8988T (cell line): ENCODE measurements at regions not wholly inside any gene's neighbourhood (a gene's known extent, or its start where the extent isn't known, plus 50 kb on each side); places are given as distances from the start of the nearest gene placed in this dataset.
"Not testable (repeated sequence)": the region's sequence is repeated elsewhere in the genome, so short reads cannot be mapped to it uniquely, and the experiment has no call there.

ENCODE experiments used
- DNase-seq: peaks from one replicate; pipeline ENCODE4 v3.0.0; 2011

DNA sequence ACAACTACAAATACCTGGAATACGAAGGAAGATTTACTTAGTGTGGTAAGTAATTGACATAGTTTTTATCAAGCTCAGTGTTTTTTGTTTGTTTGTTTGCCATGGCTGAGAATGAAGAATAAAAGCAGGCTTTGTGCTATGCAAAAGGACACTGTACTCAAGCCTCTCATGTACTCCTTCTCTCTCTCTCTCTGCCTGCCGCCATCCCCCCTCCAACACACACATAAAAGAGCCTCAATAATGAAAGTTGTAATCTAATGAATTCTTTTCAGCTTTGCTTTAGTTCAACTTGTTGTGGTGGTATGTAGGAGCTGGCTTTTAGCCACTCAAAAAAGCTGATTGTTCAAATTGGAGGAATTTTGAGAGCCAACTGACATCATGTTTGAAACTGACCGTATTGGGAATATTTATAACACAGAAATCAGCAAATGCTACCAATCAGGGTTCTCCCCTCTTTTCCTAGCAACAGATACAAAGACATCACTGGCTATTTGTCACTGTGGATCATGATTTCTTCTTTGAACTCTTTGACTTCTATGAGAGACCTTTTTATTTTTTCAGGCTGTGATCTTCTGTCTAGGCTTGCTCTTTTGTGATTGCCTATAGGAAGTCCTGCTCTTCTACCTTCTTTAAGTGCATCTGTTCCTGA is 1148.8 kb downstream of the RAPGEF2 start:
- no peak for DNase-seq

DNA sequence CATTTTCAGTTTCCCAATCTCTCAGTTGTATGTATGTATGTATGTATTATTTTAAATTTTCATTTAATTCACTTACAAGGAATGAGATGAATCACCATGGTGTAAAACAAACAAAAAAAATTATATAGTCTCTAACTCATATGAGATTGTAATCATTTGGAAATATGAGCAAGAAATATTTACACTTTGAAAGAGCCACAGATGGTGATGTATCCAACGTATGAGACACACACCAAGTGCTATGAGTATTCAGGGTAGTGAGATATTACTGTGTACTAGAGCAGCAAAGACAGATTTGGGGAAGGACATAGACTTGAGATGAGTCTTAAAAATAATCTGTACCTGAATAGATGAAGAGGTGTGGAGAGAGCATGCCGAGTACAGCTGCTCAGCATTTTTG is 1154.4 kb downstream of the RAPGEF2 start:
- DNase-seq: no peak

DNA sequence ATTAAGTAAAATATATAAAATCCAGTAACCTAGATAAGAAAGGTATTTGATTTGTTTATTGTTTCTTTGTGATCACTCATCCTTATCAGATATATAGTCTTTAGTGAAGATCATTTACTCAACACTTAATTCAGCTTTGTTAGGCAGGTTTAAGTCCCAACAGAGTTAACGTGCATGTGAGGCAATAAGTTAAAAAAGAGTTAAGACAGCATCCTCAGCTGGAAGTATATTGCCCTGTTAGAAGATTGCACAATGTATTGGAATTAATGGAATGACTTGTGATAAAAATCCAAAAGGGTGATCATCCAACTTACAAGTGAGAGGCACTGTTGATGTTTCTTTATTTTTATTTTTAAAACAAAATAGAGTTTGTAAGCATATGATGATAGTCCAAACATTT is 1162.1 kb downstream of the RAPGEF2 start:
- no peak for DNase-seq

DNA sequence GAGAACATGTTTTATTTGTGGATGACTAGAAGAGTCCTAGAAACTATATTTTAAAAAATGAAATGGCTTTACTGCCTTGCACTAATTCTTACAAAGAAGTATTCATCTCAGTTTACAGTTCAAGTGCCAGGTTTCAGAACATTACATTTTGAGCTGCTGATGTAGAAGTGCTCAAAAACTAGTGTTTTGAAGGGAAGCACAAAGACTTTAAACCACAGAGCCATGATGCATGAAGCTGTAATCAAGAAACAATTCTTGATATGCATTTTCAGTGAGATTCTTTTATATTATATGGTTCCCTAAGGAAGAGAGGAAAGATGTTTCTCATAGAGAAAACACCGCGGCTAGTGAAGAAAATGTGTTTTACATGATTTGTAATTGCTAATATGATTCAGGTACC is 1163.0 kb downstream of the RAPGEF2 start:
- DNase-seq: no peak

DNA sequence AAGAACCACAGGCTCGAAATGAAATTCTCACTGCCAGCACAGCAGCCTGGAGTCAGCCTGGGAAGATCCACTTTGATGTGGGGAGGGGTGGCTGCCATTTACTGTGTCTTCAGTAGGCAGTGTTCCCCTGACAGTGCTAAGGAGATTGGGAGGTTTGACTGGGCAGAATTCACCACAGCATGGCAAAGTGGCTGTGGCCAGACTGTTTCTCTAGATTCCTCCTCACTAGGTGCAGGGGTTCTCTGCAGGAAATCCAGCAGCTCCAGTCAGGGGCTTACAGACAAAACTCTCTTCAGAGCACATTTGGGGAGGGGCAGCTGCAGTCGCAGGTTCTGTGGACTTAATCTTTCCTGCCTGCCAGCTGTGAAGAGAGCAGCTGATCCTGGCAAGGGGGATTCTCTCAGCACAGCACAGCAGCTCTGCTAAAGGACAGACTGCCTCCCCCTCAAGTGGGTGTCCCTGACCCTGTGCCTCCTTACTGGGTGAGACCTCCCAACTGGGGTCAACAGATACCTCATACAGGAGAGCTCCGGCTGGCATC is 1174.0 kb downstream of the RAPGEF2 start:
- no peak for DNase-seq

DNA sequence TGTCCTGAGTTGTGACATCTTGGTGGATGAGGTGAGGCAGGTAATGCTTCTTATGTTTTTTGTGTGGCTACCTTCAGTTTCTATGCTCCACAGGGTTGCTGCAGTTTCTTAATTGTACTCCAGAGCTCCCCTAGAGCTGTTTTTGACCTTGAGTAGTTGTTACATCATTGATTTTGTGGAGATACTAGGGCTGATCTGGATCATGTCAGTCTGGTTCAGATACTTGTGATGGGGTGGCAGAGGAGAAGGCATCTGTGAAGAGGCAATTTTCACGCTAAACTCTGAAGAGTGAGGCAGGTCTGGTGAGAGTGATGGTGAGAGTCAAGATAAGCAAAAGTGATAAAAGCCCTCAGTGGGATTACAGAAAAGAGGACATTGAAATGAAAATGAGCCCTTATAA is 1180.2 kb downstream of the RAPGEF2 start:
- DNase-seq: no peak

DNA sequence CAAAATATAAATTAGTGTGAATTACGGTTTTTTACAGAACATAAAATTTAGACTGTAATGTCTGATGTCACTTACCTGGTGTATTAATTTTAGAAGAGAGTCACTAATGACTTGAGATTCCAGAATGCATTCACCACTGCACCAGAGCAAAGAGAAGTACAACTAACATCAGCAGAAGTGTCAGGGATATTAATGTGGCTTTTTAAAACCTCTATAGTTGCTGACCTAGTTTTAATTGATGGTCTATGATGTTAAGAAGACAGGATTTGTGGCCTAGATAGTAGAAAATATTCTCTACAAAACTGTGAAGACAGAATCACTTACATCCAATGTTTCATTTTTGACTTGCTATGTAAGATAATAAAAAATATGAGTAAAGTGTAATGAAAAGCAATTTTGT is 1181.6 kb downstream of the RAPGEF2 start:
- no peak for DNase-seq

DNA sequence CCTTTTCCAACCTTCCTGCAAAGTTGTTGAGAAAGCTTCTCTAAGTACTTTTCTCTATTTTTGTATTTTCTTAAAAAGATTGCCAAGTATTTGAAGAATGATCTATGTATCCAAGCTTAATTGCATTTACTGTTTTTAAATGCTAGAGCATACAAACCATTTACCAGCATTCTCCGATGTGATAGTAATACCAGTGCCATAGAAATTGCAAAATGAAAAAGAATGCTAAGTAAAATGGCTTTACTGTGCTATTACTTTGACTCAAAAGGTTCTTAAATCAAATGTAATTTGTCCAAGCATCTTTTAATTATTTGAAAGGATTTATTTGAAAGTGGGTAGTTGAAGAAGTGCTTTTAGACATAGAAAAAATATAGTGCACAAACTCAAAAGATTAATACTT is 1183.2 kb downstream of the RAPGEF2 start:
- no peak for DNase-seq

DNA sequence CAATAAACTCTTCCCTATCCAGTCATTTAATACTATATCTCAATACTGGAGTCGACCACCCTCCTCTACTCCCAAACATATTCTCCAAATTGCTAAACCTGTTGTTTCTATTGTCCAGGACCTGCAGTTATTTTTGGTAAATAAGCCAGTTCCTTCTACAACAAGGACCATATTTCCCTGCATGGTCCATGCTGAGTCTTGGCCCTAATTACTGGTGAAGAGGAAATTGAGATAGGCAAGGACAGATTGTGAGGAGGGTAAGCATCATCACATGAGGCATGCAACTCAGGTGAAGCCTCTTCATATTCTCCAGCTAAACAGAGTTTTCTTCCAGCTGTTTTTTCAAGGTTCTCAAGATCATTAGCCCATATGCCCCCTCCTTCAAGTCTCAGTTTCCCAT is 1193.6 kb downstream of the RAPGEF2 start:
- DNase-seq: no peak

DNA sequence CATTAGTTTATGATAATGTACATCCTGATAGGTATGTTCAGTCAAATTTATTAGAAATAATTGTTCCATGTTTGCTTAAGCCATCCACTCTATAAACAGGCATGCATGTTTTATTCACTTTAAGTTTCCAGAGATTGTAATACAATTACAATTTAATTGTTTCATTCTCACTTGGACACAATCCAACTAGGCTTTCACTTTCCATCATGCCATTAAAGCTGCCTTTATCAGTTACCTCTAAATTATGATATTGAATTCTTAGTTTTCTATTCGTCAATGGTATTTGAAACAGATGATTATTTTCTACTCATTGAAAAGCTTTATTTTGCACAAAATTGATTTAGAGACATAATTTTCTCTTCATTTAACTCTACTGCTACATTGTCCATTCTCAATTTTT is 1196.3 kb downstream of the RAPGEF2 start:
- no peak for DNase-seq

DNA sequence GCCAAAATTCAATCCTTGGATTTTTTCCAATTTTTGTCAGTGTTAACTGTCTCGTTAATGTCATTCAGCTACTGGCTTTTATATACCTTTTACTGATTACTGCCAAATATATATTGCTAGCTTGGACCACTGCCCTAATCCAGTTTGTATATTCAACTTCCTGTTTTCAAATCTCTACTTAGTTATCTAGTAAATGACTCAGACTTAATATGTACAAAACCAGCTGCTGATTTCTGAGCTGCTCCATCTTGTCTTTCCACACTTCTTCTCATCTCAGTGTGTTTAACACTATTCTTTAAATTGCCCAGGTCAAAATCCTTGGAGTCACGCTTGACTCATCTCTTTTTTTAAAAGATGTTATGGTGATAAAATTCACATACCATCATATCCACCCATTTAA is 1196.7 kb downstream of the RAPGEF2 start:
- no peak for DNase-seq

DNA sequence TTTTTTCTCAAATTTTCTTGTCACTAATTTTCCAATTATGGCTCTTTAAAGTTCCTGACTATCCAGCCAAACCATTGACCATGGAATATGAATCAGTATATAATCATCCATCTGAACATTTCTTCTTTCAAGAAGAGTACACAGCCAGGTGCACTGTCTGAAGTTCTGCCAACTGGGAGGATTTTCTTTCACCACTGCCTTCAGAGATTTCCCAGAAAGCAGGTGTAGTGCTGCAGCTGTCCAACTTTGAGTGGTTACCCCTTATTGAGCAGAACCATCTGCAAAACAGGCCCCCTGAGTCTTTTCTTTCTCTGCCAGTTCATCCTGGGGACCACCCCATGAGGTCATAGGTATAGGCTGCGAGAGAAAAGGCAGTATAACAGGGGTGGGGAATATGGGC is 1213.2 kb downstream of the RAPGEF2 start:
- DNase-seq: no peak

DNA sequence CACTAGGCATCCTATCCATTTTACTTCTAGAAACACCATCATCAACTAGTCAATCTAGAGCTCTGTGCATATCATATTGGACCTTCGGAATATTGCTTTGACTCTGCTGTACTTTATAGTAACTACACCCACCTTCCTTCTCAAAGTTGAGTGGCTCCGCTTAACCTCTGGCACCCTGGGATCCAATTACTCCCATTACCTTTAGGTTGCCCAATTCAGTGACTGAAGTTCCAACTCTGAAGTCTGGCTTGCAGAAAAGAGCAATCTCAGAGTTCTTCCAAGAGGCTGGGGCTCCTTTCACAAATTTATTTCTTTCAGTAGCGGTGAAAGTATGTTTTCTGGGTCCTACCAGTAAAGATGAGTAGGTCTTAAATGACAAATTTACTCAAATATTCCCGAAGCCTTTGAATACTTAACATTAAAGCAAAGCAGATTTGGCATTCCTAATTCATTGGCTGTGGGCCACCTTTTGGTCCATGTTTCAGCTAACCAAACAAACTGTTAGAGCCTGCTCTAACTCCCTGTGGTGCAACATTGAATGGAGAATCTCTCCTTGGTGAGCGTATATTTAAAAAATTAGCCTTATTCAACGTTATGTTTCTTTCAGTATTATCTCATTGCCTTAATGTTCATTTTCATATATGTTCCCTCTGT is 1215.8 kb downstream of the RAPGEF2 start:
- no peak for DNase-seq

DNA sequence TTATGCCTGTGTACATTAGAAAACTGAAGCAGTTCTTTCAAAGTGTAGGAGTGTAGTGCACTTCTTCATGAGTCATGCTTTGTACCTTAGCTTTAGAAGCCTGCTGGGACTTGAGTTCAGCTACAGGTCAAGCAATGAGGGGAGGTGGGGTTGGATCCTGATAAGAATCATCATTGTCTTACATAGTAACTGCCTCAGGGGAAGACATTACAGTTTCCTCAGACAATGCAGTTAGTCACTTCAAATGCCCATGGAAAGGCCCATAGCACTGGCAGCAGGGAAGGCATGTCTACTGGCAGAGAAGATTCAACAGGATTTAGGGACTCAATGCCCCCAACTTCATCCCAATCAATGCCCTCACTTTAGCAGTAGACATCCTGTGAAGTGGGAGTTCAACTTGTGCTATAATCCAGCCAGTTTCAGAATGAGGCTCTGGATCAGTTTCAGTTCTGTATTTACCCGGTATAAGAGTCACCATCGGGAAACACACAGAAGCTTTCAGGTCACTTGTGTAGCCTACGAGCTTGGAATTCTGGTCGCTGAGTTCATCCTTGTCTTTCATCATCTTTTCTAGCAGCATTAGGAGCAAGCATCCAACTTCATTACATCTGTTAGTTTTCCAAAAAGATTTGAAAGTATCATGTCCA is 1216.5 kb downstream of the RAPGEF2 start:
- DNase-seq: no peak

DNA sequence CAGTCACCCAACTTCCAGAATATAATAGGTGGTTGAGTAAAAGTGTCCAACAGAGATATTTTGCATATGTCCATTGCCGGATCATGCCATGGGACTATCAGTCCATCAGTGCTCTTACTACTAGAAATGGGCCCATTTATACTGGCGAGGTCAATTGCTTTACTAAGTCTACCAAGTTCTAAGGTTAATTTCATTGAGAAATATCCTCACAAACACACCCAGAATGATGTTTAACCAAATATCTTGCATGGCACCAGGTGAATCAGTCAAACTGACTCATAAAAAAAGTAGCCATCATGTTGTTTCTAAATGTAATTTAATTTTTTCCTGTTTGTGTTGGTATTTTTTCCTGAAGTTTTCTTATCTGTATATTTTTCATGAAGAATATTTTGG is 1217.0 kb downstream of the RAPGEF2 start:
- no peak for DNase-seq

DNA sequence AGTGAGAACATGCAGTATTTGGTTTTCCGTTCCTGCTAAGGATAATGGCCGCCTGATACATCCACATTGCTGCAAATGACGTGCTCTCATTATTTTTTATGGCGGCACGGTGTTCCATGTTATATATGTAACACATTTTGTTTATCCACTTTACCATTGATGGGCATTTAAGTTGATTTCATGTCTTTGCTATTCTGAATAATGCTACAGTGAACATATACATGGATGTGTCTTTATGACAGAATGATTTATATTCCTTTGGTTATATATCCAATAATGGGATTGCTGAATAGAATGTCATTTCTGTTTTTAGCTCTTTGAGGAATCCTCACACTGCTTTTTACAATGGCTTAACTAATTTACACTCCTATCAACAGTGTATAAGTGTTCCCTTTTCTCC is 1223.2 kb downstream of the RAPGEF2 start:
- no peak for DNase-seq

DNA sequence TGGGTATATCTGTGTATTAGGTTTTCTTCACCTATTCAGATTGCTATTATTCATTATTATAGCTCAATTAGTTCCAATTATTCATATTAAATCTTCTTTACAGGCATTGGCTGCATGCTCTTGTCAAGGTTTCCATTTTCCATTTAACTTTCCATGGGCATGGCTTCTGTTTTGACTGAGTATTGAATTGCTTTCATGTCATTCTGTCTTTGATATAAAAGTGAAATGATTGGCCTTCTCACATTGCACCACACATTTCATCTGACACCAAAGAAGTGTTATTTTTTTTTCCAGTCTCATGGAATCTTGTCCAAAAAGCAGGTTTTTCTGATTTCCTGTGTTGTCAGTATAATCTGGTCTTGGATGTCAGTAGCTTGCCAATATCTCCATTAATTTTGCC is 1244.3 kb downstream of the RAPGEF2 start:
- no peak for DNase-seq

DNA sequence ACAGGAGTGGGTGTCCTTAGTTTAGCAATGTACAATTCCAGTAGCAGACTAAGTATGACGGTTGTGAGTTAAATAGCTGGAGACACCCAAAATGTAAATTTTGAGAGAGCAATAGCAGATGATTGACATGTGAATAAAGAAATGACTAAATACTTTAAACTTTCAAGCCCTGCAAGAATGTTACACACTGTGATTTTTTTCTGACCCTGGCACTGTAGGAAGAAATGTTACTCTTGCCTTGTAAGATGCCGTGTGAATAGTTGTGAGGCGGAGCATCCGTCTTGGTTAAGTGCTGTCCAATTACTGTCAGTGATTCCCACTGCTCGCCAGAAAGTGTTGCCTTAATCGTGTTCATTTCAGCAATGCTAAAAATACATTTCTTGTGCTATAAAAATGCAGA is 1248.1 kb downstream of the RAPGEF2 start:
- no peak for DNase-seq

DNA sequence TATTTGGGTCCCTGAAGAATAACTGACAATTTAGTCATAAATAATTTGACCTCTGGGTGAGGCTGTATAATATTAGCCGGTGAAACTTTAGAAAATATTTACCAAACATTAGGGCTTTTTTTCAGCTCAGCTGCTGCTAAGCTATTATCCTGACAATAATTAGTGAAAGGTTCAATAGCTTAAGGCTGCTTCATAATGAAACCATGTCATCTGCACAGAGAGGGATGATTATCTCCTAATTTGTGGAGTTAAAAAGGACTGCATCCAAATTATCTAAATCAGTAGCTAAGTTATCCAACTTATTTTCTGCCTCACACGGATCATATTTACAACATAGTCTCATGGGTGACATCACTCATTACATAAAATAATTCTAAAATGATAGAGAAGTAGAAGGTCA is 1249.8 kb downstream of the RAPGEF2 start:
- no peak for DNase-seq

DNA sequence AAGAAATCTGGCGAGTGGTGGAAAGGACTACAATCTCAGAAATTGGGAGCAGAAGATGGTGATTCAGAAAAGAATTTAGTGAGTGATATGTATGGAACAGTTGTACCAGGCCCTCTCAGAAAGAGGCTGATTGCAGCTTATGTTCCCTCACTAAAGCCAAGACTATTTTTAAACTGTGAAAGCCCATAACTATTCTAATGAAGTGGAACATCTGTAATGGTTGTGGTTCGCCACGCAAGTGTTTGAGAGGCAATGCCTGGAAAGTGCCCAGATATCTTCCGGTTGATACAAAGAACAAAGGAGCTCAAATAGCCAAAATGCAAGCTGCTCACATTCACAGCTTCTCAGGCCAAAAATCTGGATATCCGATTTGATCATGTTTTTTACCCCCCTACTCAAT is 1250.7 kb downstream of the RAPGEF2 start:
- no peak for DNase-seq

DNA sequence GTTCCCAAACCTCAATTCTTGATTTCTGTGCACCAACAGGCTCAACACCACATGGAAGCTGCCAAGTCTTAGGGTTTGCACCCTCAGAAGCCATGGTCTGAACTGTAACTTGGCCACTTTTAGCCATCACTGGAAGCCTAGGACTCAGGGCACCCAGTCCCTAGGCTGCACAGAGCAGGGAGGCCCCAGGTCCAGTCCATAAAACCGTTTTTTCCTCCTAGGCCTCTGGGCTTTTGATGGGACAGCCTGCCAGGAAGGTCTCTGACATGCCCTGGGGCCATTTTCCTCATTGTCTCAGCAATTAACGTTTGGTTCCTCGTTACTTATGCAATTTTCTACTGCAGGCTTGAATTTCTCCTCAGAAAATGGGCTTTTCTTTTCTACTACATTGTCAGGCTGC is 1259.6 kb downstream of the RAPGEF2 start:
- DNase-seq: no peak

DNA sequence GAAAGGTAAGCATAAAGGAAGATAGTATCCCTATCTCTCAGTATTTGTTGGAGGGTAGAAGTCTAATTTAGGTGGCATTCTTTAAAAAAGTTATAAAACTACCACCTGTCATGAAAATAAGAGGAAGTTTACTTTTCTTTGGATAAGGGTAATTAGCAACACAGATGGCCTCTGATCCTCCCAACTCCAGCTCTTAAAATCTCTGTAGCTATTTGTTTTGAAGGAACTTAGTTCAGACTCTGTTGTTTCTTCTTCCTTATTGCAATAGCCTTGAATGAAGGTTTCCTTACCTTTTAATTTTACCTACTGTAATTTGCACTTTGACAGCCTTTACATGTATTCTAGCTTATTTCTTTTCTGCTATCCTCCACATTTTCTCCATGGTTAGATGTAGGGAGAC is 1261.3 kb downstream of the RAPGEF2 start:
- DNase-seq: no peak

DNA sequence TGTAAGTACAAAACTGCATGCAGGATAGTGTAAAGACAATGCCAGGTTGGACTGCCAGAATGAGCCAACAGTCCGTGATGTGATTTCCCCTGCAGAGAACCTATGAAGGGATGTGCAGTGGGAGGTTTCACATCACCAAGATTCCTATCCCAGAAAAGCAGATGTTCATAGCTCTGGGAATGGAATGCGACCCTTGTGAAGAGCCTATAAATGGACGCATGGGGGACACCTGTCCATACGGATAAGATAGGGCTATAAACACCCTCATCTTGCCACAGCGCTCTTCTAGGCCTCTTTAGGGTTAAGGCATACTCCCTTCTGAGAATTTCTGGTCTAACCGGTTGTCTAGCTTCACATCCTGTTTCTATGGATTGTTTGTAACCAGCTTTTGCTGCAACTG is 1261.8 kb downstream of the RAPGEF2 start:
- not testable (repeated sequence) for DNase-seq

DNA sequence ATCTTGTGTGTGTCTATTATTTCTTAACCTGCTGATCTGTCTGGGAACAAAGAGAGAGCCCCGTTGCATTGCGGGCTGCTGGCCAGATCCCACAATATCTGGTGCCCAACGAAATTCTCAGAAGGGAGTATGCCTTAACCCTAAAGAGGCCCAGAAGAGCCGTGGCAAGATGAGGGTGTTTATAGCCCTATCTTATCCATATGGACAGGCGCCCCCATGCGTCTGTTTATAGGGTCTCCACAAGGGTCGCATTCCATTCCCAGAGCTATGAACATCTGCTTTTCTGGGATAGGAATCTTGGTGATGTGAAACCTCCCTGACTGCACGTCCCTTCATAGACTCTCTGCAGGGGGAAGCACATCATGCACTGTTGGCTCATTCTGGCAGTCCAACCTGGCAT is 1262.5 kb downstream of the RAPGEF2 start:
- not testable (repeated sequence) for DNase-seq
